ENCODE measurements at regions not wholly inside any gene's neighbourhood (a gene's known extent, or its start where the extent isn't known, plus 50 kb on each side); places are given as distances from the start of the nearest gene placed in this dataset.

DNA sequence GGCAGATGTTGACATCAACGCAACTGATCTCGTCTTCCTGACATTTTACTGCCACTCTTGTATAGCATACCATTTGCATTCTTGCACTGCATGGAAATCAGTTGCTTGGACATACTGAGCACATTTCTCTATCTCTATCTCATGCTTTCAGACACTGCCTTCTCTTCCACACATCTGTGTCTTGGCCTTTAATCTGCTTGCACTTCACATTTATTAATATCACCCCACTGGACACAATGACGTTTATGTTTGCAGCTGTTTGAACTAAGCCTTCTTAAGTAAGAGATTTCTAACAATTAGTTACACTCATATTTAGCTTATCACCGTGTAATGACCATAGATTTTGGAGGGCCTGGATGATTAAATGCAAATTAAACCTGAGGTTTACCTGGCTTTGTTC is 229.8 kb upstream of the CDH19 start:
- Histone ChIP-seq H4K8ac (ENCODE audit: low read depth, low read length) (no peak overlapping the region), H3K36me3 (replicated peaks in 1 of 2; ENCODE audit: control insufficient read depth in 2 of 2, insufficient read depth in 2 of 2, low read length in 2 of 2) (no peaks in the 10 kb centered on the region), H2AFZ (ENCODE audit: low read length) (no peak overlapping the region), H3K27ac (replicated peaks; ENCODE audit: low read length) (no peak overlapping the region), H3K79me1 (ENCODE audit: low read depth, low read length) (no peaks in the 10 kb centered on the region), H3K14ac (ENCODE audit: low read length) (no peak overlapping the region), H2AK5ac (ENCODE audit: low read depth, low read length) (no peak overlapping the region), H3K4ac (ENCODE audit: low read length) (no peak overlapping the region), H3K4me1 (ENCODE audit: control insufficient read depth in 2 of 2, insufficient read depth in 1 of 2, low read depth in 1 of 2, low read length in 2 of 2) (no peaks in the 10 kb centered on the region), H3K23ac (ENCODE audit: low read depth, low read length, poor library complexity) (no peak overlapping the region), H2BK12ac (ENCODE audit: low read length) (no peak overlapping the region), H3K4me2 (ENCODE audit: insufficient read depth, low read length, poor library complexity, severe bottlenecking) (no peak overlapping the region), H3K9me3 (replicated peaks in 1 of 2; ENCODE audit: control insufficient read depth in 2 of 2, insufficient read depth in 1 of 2, low read depth in 1 of 2, low read length in 2 of 2) (no peaks in the 10 kb centered on the region), H2BK120ac (ENCODE audit: low read depth, low read length) (no peak overlapping the region), H3K9ac (ENCODE audit: low read depth, low read length, poor library complexity) (no peak overlapping the region), H4K91ac (ENCODE audit: low read depth, low read length, poor library complexity) (no peak overlapping the region), H3K4me3 (ENCODE audit: low read length in 2 of 2) (no peak overlapping the region), H3K18ac (ENCODE audit: low read length) (no peak overlapping the region), H3K27me3 (ENCODE audit: control insufficient read depth in 3 of 3, insufficient read depth in 3 of 3, low read depth in 1 of 3, low read length in 3 of 3) (no peaks in the 10 kb centered on the region), H2BK15ac (ENCODE audit: low read length) (no peak overlapping the region), H2BK5ac (ENCODE audit: low read length) (no peak overlapping the region)
- no CpG with 5 or more reads among the region's 4 CpGs for WGBS, 2 donors (ENCODE audit: extremely low coverage in 2 of 2, insufficient read length in 2 of 2, insufficient replicate concordance in 1 of 2)
- no peak for DNase-seq (ENCODE audit: low spot score)

DNA sequence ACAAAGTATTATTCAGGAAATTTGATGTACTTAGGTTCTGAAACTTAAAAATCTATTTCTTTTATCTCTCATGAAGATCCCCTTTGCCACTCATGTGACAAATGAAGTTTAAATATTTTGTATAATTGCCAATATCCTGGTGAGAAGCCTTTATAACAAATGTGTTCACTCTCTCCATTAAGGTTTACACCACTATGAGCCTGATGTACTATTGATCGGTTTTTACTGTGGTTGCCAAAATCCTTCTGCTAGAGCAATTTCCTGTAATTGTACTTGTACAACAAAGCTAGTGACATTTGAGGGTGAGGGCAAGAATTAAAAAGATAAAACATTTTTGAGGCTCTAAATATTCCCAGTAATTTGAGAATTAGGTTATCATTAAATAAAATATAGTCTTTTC is 222.3 kb upstream of the CDH19 start:
- no peak overlapping the region for H2BK120ac ChIP-seq (ENCODE audit: low read depth, low read length)
- WGBS, 2 donors (ENCODE audit: extremely low coverage in 2 of 2, insufficient read length in 2 of 2, insufficient replicate concordance in 1 of 2): no CpG with 5 or more reads among the region's 1 CpG

DNA sequence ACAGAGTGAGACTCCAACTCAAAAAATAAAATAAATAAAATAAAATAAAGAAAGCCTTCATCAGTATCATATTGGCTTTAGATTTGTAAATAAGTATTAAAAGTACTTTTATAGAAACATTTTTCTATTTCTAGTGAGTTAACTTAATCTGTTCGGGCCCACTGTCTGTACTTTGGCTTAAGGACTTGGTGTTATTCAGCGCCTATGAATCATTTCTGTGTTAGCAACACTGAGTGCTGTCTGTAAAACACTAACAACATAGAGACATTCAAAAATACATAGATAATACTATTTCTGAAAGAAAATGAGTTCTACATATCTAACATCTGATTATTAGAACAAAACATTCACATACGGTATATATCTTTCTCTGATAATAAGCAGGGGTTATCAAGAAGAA is 221.5 kb upstream of the CDH19 start:
- Histone ChIP-seq H3K4ac (ENCODE audit: low read length) (no peak overlapping the region), H3K18ac (ENCODE audit: low read length) (no peak overlapping the region), H3K4me3 (ENCODE audit: low read length in 2 of 2) (no peak overlapping the region), H2BK12ac (ENCODE audit: low read length) (no peak overlapping the region), H3K27ac (replicated peaks; ENCODE audit: low read length) (no peak overlapping the region), H4K8ac (ENCODE audit: low read depth, low read length) (no peak overlapping the region), H2AFZ (ENCODE audit: low read length) (no peak overlapping the region), H3K4me1 (ENCODE audit: control insufficient read depth in 2 of 2, insufficient read depth in 1 of 2, low read depth in 1 of 2, low read length in 2 of 2) (no peaks in the 10 kb centered on the region), H2BK5ac (ENCODE audit: low read length) (no peak overlapping the region), H3K23ac (ENCODE audit: low read depth, low read length, poor library complexity) (no peak overlapping the region), H3K4me2 (ENCODE audit: insufficient read depth, low read length, poor library complexity, severe bottlenecking) (no peak overlapping the region), H3K9me3 (replicated peaks in 1 of 2; ENCODE audit: control insufficient read depth in 2 of 2, insufficient read depth in 1 of 2, low read depth in 1 of 2, low read length in 2 of 2) (no peaks in the 10 kb centered on the region), H3K14ac (ENCODE audit: low read length) (no peak overlapping the region), H2BK15ac (ENCODE audit: low read length) (no peak overlapping the region), H4K91ac (ENCODE audit: low read depth, low read length, poor library complexity) (no peak overlapping the region), H2BK120ac (ENCODE audit: low read depth, low read length) (no peak overlapping the region), H3K27me3 (ENCODE audit: control insufficient read depth in 3 of 3, insufficient read depth in 3 of 3, low read depth in 1 of 3, low read length in 3 of 3) (no peaks in the 10 kb centered on the region), H2AK5ac (ENCODE audit: low read depth, low read length) (no peak overlapping the region), H3K36me3 (replicated peaks in 1 of 2; ENCODE audit: control insufficient read depth in 2 of 2, insufficient read depth in 2 of 2, low read length in 2 of 2) (no peaks in the 10 kb centered on the region), H3K9ac (ENCODE audit: low read depth, low read length, poor library complexity) (no peak overlapping the region), H3K79me1 (ENCODE audit: low read depth, low read length) (no peaks in the 10 kb centered on the region)
- DNase-seq (ENCODE audit: low spot score): no peak
- no CpG with 5 or more reads among the region's 3 CpGs for WGBS, 2 donors (ENCODE audit: extremely low coverage in 2 of 2, insufficient read length in 2 of 2, insufficient replicate concordance in 1 of 2)

More for the DNA sequence above, 222.3 kb upstream of the CDH19 start:
- no peak overlapping the region for H3K18ac ChIP-seq (ENCODE audit: low read length)
- no peaks in the 10 kb centered on the region for H3K36me3 ChIP-seq (replicated peaks in 1 of 2; ENCODE audit: control insufficient read depth in 2 of 2, insufficient read depth in 2 of 2, low read length in 2 of 2)
- DNase-seq (ENCODE audit: low spot score): no peak
- H3K9me3 ChIP-seq (replicated peaks in 1 of 2; ENCODE audit: control insufficient read depth in 2 of 2, insufficient read depth in 1 of 2, low read depth in 1 of 2, low read length in 2 of 2): no peaks in the 10 kb centered on the region
- H3K4ac ChIP-seq (ENCODE audit: low read length): no peak overlapping the region
- no peaks in the 10 kb centered on the region for H3K79me1 ChIP-seq (ENCODE audit: low read depth, low read length)
- H4K8ac ChIP-seq (ENCODE audit: low read depth, low read length): no peak overlapping the region
- no peak overlapping the region for H2AK5ac ChIP-seq (ENCODE audit: low read depth, low read length)
- H3K27ac ChIP-seq (replicated peaks; ENCODE audit: low read length): no peak overlapping the region
- H3K4me3 ChIP-seq (ENCODE audit: low read length in 2 of 2): no peak overlapping the region
- H3K4me1 ChIP-seq (ENCODE audit: control insufficient read depth in 2 of 2, insufficient read depth in 1 of 2, low read depth in 1 of 2, low read length in 2 of 2): no peaks in the 10 kb centered on the region
- H3K4me2 ChIP-seq (ENCODE audit: insufficient read depth, low read length, poor library complexity, severe bottlenecking): no peak overlapping the region
- H2BK15ac ChIP-seq (ENCODE audit: low read length): no peak overlapping the region
- no peak overlapping the region for H3K23ac ChIP-seq (ENCODE audit: low read depth, low read length, poor library complexity)
- no peak overlapping the region for H2BK5ac ChIP-seq (ENCODE audit: low read length)
- H3K14ac ChIP-seq (ENCODE audit: low read length): no peak overlapping the region
- no peaks in the 10 kb centered on the region for H3K27me3 ChIP-seq (ENCODE audit: control insufficient read depth in 3 of 3, insufficient read depth in 3 of 3, low read depth in 1 of 3, low read length in 3 of 3)
- H4K91ac ChIP-seq (ENCODE audit: low read depth, low read length, poor library complexity): no peak overlapping the region
- H2BK12ac ChIP-seq (ENCODE audit: low read length): no peak overlapping the region
- no peak overlapping the region for H3K9ac ChIP-seq (ENCODE audit: low read depth, low read length, poor library complexity)
- H2AFZ ChIP-seq (ENCODE audit: low read length): no peak overlapping the region

DNA sequence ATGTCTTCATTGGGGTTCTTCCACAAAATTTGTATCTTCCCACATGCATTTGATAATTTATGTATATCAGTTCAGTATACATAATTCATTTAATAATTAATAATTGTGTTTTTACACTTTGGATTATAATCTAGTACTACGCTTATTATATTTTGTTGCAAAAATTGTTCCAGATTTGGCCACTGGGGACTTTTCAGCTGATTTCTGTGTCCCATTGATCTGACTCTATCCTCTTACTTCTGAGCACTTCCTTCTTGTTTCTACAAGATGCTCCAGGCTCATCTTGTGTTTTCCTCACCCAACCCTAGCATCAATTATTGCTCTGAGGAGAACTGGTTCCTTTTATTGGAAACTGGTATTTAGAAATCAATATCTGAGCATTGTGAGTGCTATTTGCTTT is 215.3 kb upstream of the CDH19 start:
- Histone ChIP-seq H2BK5ac (ENCODE audit: low read length) (no peak overlapping the region), H3K4me1 (ENCODE audit: control insufficient read depth in 2 of 2, insufficient read depth in 1 of 2, low read depth in 1 of 2, low read length in 2 of 2) (no peaks in the 10 kb centered on the region), H2BK120ac (ENCODE audit: low read depth, low read length) (no peak overlapping the region), H3K36me3 (replicated peaks in 1 of 2; ENCODE audit: control insufficient read depth in 2 of 2, insufficient read depth in 2 of 2, low read length in 2 of 2) (no peaks in the 10 kb centered on the region), H3K27me3 (ENCODE audit: control insufficient read depth in 3 of 3, insufficient read depth in 3 of 3, low read depth in 1 of 3, low read length in 3 of 3) (no peaks in the 10 kb centered on the region), H4K91ac (ENCODE audit: low read depth, low read length, poor library complexity) (no peak overlapping the region), H3K79me1 (ENCODE audit: low read depth, low read length) (no peaks in the 10 kb centered on the region), H3K27ac (replicated peaks; ENCODE audit: low read length) (no peak overlapping the region), H3K4me3 (ENCODE audit: low read length in 2 of 2) (no peak overlapping the region), H2BK15ac (ENCODE audit: low read length) (no peak overlapping the region), H3K14ac (ENCODE audit: low read length) (no peak overlapping the region), H2BK12ac (ENCODE audit: low read length) (no peak overlapping the region), H4K8ac (ENCODE audit: low read depth, low read length) (no peak overlapping the region), H2AFZ (ENCODE audit: low read length) (no peak overlapping the region), H3K4me2 (ENCODE audit: insufficient read depth, low read length, poor library complexity, severe bottlenecking) (no peak overlapping the region), H2AK5ac (ENCODE audit: low read depth, low read length) (no peak overlapping the region), H3K4ac (ENCODE audit: low read length) (no peak overlapping the region), H3K9ac (ENCODE audit: low read depth, low read length, poor library complexity) (no peak overlapping the region), H3K9me3 (replicated peaks in 1 of 2; ENCODE audit: control insufficient read depth in 2 of 2, insufficient read depth in 1 of 2, low read depth in 1 of 2, low read length in 2 of 2) (no peaks in the 10 kb centered on the region), H3K23ac (ENCODE audit: low read depth, low read length, poor library complexity) (no peak overlapping the region), H3K18ac (ENCODE audit: low read length) (no peak overlapping the region)
- no CpG with 5 or more reads among the region's 1 CpG for WGBS, 2 donors (ENCODE audit: extremely low coverage in 2 of 2, insufficient read length in 2 of 2, insufficient replicate concordance in 1 of 2)
- no peak for DNase-seq (ENCODE audit: low spot score)
